ENCODE measurements at regions not wholly inside any gene's neighbourhood (a gene's known extent, or its start where the extent isn't known, plus 50 kb on each side); places are given as distances from the start of the nearest gene placed in this dataset.

GRCh38 chr19:28943651-28944050 lies 269.3 kb downstream of the UQCRFS1 start:
- Mint-ChIP-seq H3K4me1 (ENCODE audit: low read depth, unreplicated experiment) (peaks cover 13% of the 10 kb centered on the region), H3K36me3 (ENCODE audit: insufficient read depth, unreplicated experiment) (no peaks in the 10 kb centered on the region), H3K9me3 (ENCODE audit: low read depth, unreplicated experiment) (peaks cover 3% of the 10 kb centered on the region), H3K27ac (ENCODE audit: unreplicated experiment) (no peak overlapping the region), H3K27me3 (ENCODE audit: unreplicated experiment) (no peaks in the 10 kb centered on the region), H3K4me3 (ENCODE audit: low read depth, unreplicated experiment) (no peak overlapping the region)
- CTCF ChIA-PET, result no interaction called here
- no peak for TF ChIP-seq CTCF (IDR thresholded peaks at IDR 0.05; ENCODE audit: unreplicated experiment)
- intact Hi-C loops (cut with micrococcal nuclease; ENCODE audit: unreplicated experiment), result no loop called here
- DNase-seq, result no peak
- BruUV-seq (replicated peaks), result no TSS peak

GRCh38 chr19:28941833-28942232 lies 271.1 kb downstream of the UQCRFS1 start:
- Mint-ChIP-seq H3K4me3 (ENCODE audit: low read depth, unreplicated experiment) (no peak overlapping the region), H3K36me3 (ENCODE audit: insufficient read depth, unreplicated experiment) (no peaks in the 10 kb centered on the region), H3K4me1 (ENCODE audit: low read depth, unreplicated experiment) (peaks cover 13% of the 10 kb centered on the region), H3K27ac (ENCODE audit: unreplicated experiment) (no peak overlapping the region), H3K9me3 (ENCODE audit: low read depth, unreplicated experiment) (peaks cover 6% of the 10 kb centered on the region), H3K27me3 (ENCODE audit: unreplicated experiment) (no peaks in the 10 kb centered on the region)
- intact Hi-C loops (cut with micrococcal nuclease; ENCODE audit: unreplicated experiment), result no loop called here
- TF ChIP-seq CTCF (IDR thresholded peaks at IDR 0.05; ENCODE audit: unreplicated experiment), result no peak
- CTCF ChIA-PET, result no interaction called here
- BruUV-seq (replicated peaks), result no TSS peak
- DNase-seq, result no peak

- H3K9me3 Mint-ChIP-seq (ENCODE audit: low read depth, unreplicated experiment), result peaks cover 6% of the 10 kb centered on the region
- no peak for DNase-seq
- no peaks in the 10 kb centered on the region for H3K27me3 Mint-ChIP-seq (ENCODE audit: unreplicated experiment)
- H3K36me3 Mint-ChIP-seq (ENCODE audit: insufficient read depth, unreplicated experiment), result no peaks in the 10 kb centered on the region
- no peak overlapping the region for H3K4me3 Mint-ChIP-seq (ENCODE audit: low read depth, unreplicated experiment)
- TF ChIP-seq CTCF (IDR thresholded peaks at IDR 0.05; ENCODE audit: unreplicated experiment), result no peak
- peaks cover 13% of the 10 kb centered on the region for H3K4me1 Mint-ChIP-seq (ENCODE audit: low read depth, unreplicated experiment)
- no TSS peak for BruUV-seq (replicated peaks)
- H3K27ac Mint-ChIP-seq (ENCODE audit: unreplicated experiment), result no peak overlapping the region
- CTCF ChIA-PET, result interaction anchor here (1.1 kb wide), 1 partner anchor 32 kb away, joined by 3 read pairs; no protein-coding TSS in a partner anchor
- intact Hi-C loops (cut with micrococcal nuclease; ENCODE audit: unreplicated experiment), result no loop called here
Observed at GRCh38 chr19:28940751-28941500, 272.0 kb downstream of the UQCRFS1 start.

- CTCF ChIA-PET, result no interaction called here
- H3K27ac Mint-ChIP-seq (ENCODE audit: unreplicated experiment), result no peak overlapping the region
- no peak overlapping the region for H3K4me3 Mint-ChIP-seq (ENCODE audit: low read depth, unreplicated experiment)
- TF ChIP-seq CTCF (IDR thresholded peaks at IDR 0.05; ENCODE audit: unreplicated experiment), result no peak
- H3K9me3 Mint-ChIP-seq (ENCODE audit: low read depth, unreplicated experiment), result peaks cover 6% of the 10 kb centered on the region
- no peak for DNase-seq
- intact Hi-C loops (cut with micrococcal nuclease; ENCODE audit: unreplicated experiment), result no loop called here
- H3K36me3 Mint-ChIP-seq (ENCODE audit: insufficient read depth, unreplicated experiment), result no peaks in the 10 kb centered on the region
- no peaks in the 10 kb centered on the region for H3K27me3 Mint-ChIP-seq (ENCODE audit: unreplicated experiment)
- peaks cover 20% of the 10 kb centered on the region for H3K4me1 Mint-ChIP-seq (ENCODE audit: low read depth, unreplicated experiment)
- BruUV-seq (replicated peaks), result no TSS peak
Observed at GRCh38 chr19:28939236-28939635, 273.7 kb downstream of the UQCRFS1 start.

Data from Calu3 (cell line).